CD4-positive, CD25-positive, alpha-beta regulatory T cell (primary cell): ENCODE measurements at regions not wholly inside any gene's neighbourhood (a gene's known extent, or its start where the extent isn't known, plus 50 kb on each side); places are given as distances from the start of the nearest gene placed in this dataset.
"Not testable (repeated sequence)": the region's sequence is repeated elsewhere in the genome, so short reads cannot be mapped to it uniquely, and the experiment has no call there.

Experiments
- ATAC-seq, 2 donors: fragments of 150-1000 bp; cut with Tn5 transposase; one replicate each; pipeline ENCODE4 v1.10.0; 2021; ENCODE audit warnings: low read depth in 2 of 2, moderate number of reproducible peaks in 2 of 2, moderate library complexity in 1 of 2
- DNase-seq, 3 donors: peaks; one replicate each; pipeline versions ENCODE4 v3.0.0 to v3.0.0-alpha.2; 2012 to 2022; ENCODE audit warnings: mixed read lengths in 1 of 3
- H3K27ac ChIP-seq: one replicate; pipeline ENCODE4 v1.7.0; 2013; ENCODE audit warnings: mild to moderate bottlenecking, low read length; ENCODE audit not compliant: insufficient read depth, poor library complexity, severe bottlenecking
- H3K27me3 ChIP-seq: one replicate; pipeline ENCODE4 v1.7.0; 2013; ENCODE audit warnings: low read length; ENCODE audit not compliant: control insufficient read depth, insufficient read depth
- H3K36me3 ChIP-seq: one replicate; pipeline ENCODE4 v1.7.0; 2013; ENCODE audit warnings: mild to moderate bottlenecking, low read length, moderate library complexity; ENCODE audit not compliant: control insufficient read depth, insufficient read depth
- H3K4me1 ChIP-seq: 2 replicates; pipeline ENCODE4 v1.7.0; 2013; ENCODE audit warnings: mild to moderate bottlenecking, low read length; ENCODE audit not compliant: insufficient read depth, control insufficient read depth, poor library complexity, severe bottlenecking
- H3K4me3 ChIP-seq: one replicate; pipeline ENCODE4 v1.7.0; 2013; ENCODE audit warnings: low read depth, mild to moderate bottlenecking, low read length, moderate library complexity
- H3K9me3 ChIP-seq, 2 experiments: 1 replicate in 1 of 2; 2 replicates in 1 of 2; pipeline ENCODE4 v1.7.0; 2013; ENCODE audit warnings: low read length in 2 of 2, mild to moderate bottlenecking in 1 of 2, moderate library complexity in 1 of 2; ENCODE audit not compliant: control insufficient read depth in 2 of 2
- H3K27ac Mint-ChIP-seq, 3 donors: one replicate each; pipeline ENCODE4 v1.8.0; 2020 to 2022; ENCODE audit warnings: mild to moderate bottlenecking in 3 of 3, mixed read lengths in 3 of 3, moderate library complexity in 2 of 3
- H3K27me3 Mint-ChIP-seq: one replicate; pipeline ENCODE4 v1.8.0; 2022; ENCODE audit warnings: mild to moderate bottlenecking, mixed read lengths
- H3K36me3 Mint-ChIP-seq: one replicate; pipeline ENCODE4 v1.8.0; 2020; ENCODE audit warnings: mixed read lengths
- H3K4me1 Mint-ChIP-seq, 4 donors: one replicate each; pipeline ENCODE4 v1.8.0; 2020 to 2022; ENCODE audit warnings: mixed read lengths in 4 of 4, mild to moderate bottlenecking in 1 of 4
- H3K4me3 Mint-ChIP-seq, 4 donors: one replicate each; pipeline ENCODE4 v1.8.0; 2020 to 2022; ENCODE audit warnings: mild to moderate bottlenecking in 4 of 4, mixed read lengths in 4 of 4, moderate library complexity in 3 of 4
- H3K9me3 Mint-ChIP-seq, 7 donors: one replicate each; pipeline ENCODE4 v1.8.0; 2020 to 2022; ENCODE audit warnings: mixed read lengths in 7 of 7, mild to moderate bottlenecking in 3 of 7, moderate library complexity in 2 of 7

- no peaks in the 10 kb centered on the region for H3K27me3 ChIP-seq
- H3K9me3 ChIP-seq: no peaks in the 10 kb centered on the region
- ATAC-seq (no peak), DNase-seq (no peak)
- no peaks in the 10 kb centered on the region for H3K27me3 Mint-ChIP-seq
- no peak overlapping the region for H3K27ac ChIP-seq
- H3K36me3 Mint-ChIP-seq: no peaks in the 10 kb centered on the region
- no peak overlapping the region for H3K4me3 ChIP-seq
- H3K4me1 ChIP-seq: no peaks in the 10 kb centered on the region
- peaks cover 0 to 5% (median 0%) of the 10 kb centered on the region in 4 donors for H3K4me1 Mint-ChIP-seq
- H3K4me3 Mint-ChIP-seq: no peak overlapping the region
- no peaks in the 10 kb centered on the region for H3K36me3 ChIP-seq
- H3K9me3 Mint-ChIP-seq: peaks cover 3 to 24% (median 11%) of the 10 kb centered on the region in 7 donors
- H3K27ac Mint-ChIP-seq: no peak overlapping the region
Observed at GRCh38 chr5:30500513-30500912, 693.0 kb upstream of the CDH6 start.

GRCh38 chr5:30499402-30499801, 694.1 kb upstream of the CDH6 start:
- no peak overlapping the region for H3K27ac Mint-ChIP-seq
- H3K9me3 Mint-ChIP-seq: peaks cover 3 to 24% (median 12%) of the 10 kb centered on the region in 7 donors
- no peaks in the 10 kb centered on the region for H3K9me3 ChIP-seq
- DNase-seq (no peak), ATAC-seq (no peak)
- H3K4me3 ChIP-seq: no peak overlapping the region
- H3K27ac ChIP-seq: no peak overlapping the region
- no peaks in the 10 kb centered on the region for H3K27me3 ChIP-seq
- H3K4me3 Mint-ChIP-seq: no peak overlapping the region
- H3K36me3 Mint-ChIP-seq: no peaks in the 10 kb centered on the region
- H3K4me1 ChIP-seq: no peaks in the 10 kb centered on the region
- peaks cover 0 to 5% (median 0%) of the 10 kb centered on the region in 4 donors for H3K4me1 Mint-ChIP-seq
- H3K36me3 ChIP-seq: no peaks in the 10 kb centered on the region
- H3K27me3 Mint-ChIP-seq: no peaks in the 10 kb centered on the region

GRCh38 chr5:30498972-30499371, 694.5 kb upstream of the CDH6 start:
- Histone ChIP-seq H3K4me3 (no peak overlapping the region), H3K36me3 (no peaks in the 10 kb centered on the region), H3K9me3 (no peaks in the 10 kb centered on the region), H3K27ac (no peak overlapping the region), H3K4me1 (no peaks in the 10 kb centered on the region), H3K27me3 (no peaks in the 10 kb centered on the region)
- Mint-ChIP-seq H3K27me3 (no peaks in the 10 kb centered on the region), H3K36me3 (no peaks in the 10 kb centered on the region), H3K4me3 (no peak overlapping the region), H3K4me1 (peaks cover 0 to 4% (median 0%) of the 10 kb centered on the region in 4 donors), H3K27ac (no peak overlapping the region), H3K9me3 (peaks cover 3 to 24% (median 12%) of the 10 kb centered on the region in 7 donors)
- ATAC-seq (no peak), DNase-seq (no peak)

GRCh38 chr5:30498509-30498908, 695.0 kb upstream of the CDH6 start:
- H3K4me1 ChIP-seq, H3K36me3 ChIP-seq, H3K27me3 Mint-ChIP-seq, DNase-seq, ATAC-seq, H3K36me3 Mint-ChIP-seq, H3K27ac ChIP-seq, H3K4me3 Mint-ChIP-seq, H3K9me3 ChIP-seq, H3K27ac Mint-ChIP-seq, H3K27me3 ChIP-seq, H3K4me1 Mint-ChIP-seq, H3K4me3 ChIP-seq: not testable (repeated sequence)
- H3K9me3 Mint-ChIP-seq: peaks cover 3 to 20% (median 12%) of the 10 kb centered on the region in 7 donors

- ATAC-seq, H3K27ac ChIP-seq, H3K36me3 Mint-ChIP-seq, DNase-seq, H3K4me1 Mint-ChIP-seq, H3K4me3 Mint-ChIP-seq, H3K4me3 ChIP-seq, H3K36me3 ChIP-seq, H3K27me3 Mint-ChIP-seq, H3K4me1 ChIP-seq, H3K27me3 ChIP-seq, H3K27ac Mint-ChIP-seq, H3K9me3 ChIP-seq: not testable (repeated sequence)
- H3K9me3 Mint-ChIP-seq: peaks cover 0 to 14% (median 4%) of the 10 kb centered on the region in 7 donors
Observed at GRCh38 chr5:30494113-30494512, 699.4 kb upstream of the CDH6 start.

GRCh38 chr5:30479104-30479503, 714.4 kb upstream of the CDH6 start:
- Histone ChIP-seq H3K4me1 (no peaks in the 10 kb centered on the region), H3K27me3 (no peaks in the 10 kb centered on the region), H3K4me3 (no peak overlapping the region), H3K36me3 (no peaks in the 10 kb centered on the region), H3K27ac (no peak overlapping the region), H3K9me3 (peaks cover 0 to 19% of the 10 kb centered on the region in 2 experiments)
- H3K27ac Mint-ChIP-seq: no peak overlapping the region
- no peaks in the 10 kb centered on the region for H3K4me1 Mint-ChIP-seq
- H3K4me3 Mint-ChIP-seq: no peak overlapping the region
- no peaks in the 10 kb centered on the region for H3K36me3 Mint-ChIP-seq
- H3K9me3 Mint-ChIP-seq: peaks cover 8 to 38% (median 15%) of the 10 kb centered on the region in 7 donors
- ATAC-seq (no peak), DNase-seq (no peak)
- H3K27me3 Mint-ChIP-seq: no peaks in the 10 kb centered on the region

- no peak for DNase-seq
- H3K36me3 ChIP-seq: no peaks in the 10 kb centered on the region
- Mint-ChIP-seq H3K36me3 (no peaks in the 10 kb centered on the region), H3K27ac (no peak overlapping the region), H3K9me3 (peaks cover 7 to 34% (median 11%) of the 10 kb centered on the region in 7 donors), H3K4me1 (no peaks in the 10 kb centered on the region), H3K4me3 (no peak overlapping the region), H3K27me3 (no peaks in the 10 kb centered on the region)
- no peaks in the 10 kb centered on the region for H3K4me1 ChIP-seq
- peaks cover 0 to 16% of the 10 kb centered on the region in 2 experiments for H3K9me3 ChIP-seq
- no peaks in the 10 kb centered on the region for H3K27me3 ChIP-seq
- no peak overlapping the region for H3K27ac ChIP-seq
- no peak overlapping the region for H3K4me3 ChIP-seq
- ATAC-seq: no peak
Observed at GRCh38 chr5:30475429-30475828, 718.1 kb upstream of the CDH6 start.

- no peaks in the 10 kb centered on the region for H3K4me1 Mint-ChIP-seq
- H3K4me3 Mint-ChIP-seq: no peak overlapping the region
- Histone ChIP-seq H3K36me3 (no peaks in the 10 kb centered on the region), H3K27ac (no peak overlapping the region), H3K27me3 (no peaks in the 10 kb centered on the region), H3K9me3 (peaks cover 0 to 1% of the 10 kb centered on the region in 2 experiments), H3K4me1 (no peaks in the 10 kb centered on the region), H3K4me3 (no peak overlapping the region)
- H3K9me3 Mint-ChIP-seq: peaks cover 0 to 27% (median 9%) of the 10 kb centered on the region in 7 donors
- H3K27me3 Mint-ChIP-seq: no peaks in the 10 kb centered on the region
- ATAC-seq (no peak), DNase-seq (no peak)
- H3K36me3 Mint-ChIP-seq: no peaks in the 10 kb centered on the region
- H3K27ac Mint-ChIP-seq: no peak overlapping the region
Observed at GRCh38 chr5:30469691-30470090, 723.8 kb upstream of the CDH6 start.
